AG09319 (cell line): ENCODE measurements at regions not wholly inside any gene's neighbourhood (a gene's known extent, or its start where the extent isn't known, plus 50 kb on each side); places are given as distances from the start of the nearest gene placed in this dataset.

ENCODE experiments used
- DNase-seq: peaks from one replicate; pipeline ENCODE4 v3.0.0-alpha.2; 2010; ENCODE audit warnings: low read depth; ENCODE audit errors: extremely low read depth
- CTCF ChIP-seq: IDR thresholded peaks from 2 replicates; pipeline ENCODE4 v1.5.1; 2011; ENCODE audit warnings: low read depth, mild to moderate bottlenecking, inconsistent platforms, low read length, moderate library complexity

- DNase-seq: no peak
- TF ChIP-seq CTCF: no peak
Observed at GRCh38 chr1:234731569-234732085, 121.6 kb upstream of the IRF2BP2 start.

- DNase-seq: no peak
- no peak for TF ChIP-seq CTCF
Observed at GRCh38 chr1:234730770-234731568, 121.0 kb upstream of the IRF2BP2 start.

- TF ChIP-seq CTCF: no peak
- DNase-seq: no peak
Observed at GRCh38 chr1:234730475-234730769, 120.4 kb upstream of the IRF2BP2 start.

GRCh38 chr1:234729561-234730474, 119.8 kb upstream of the IRF2BP2 start:
- DNase-seq: no peak
- no peak for TF ChIP-seq CTCF

GRCh38 chr1:234728740-234729139, 118.8 kb upstream of the IRF2BP2 start:
- no peak for TF ChIP-seq CTCF
- DNase-seq: no peak

- TF ChIP-seq CTCF: no peak
- no peak for DNase-seq
Observed at GRCh38 chr1:234727018-234727940, 117.3 kb upstream of the IRF2BP2 start.
